H9 (cell line): ENCODE measurements at regions not wholly inside any gene's neighbourhood (a gene's known extent, or its start where the extent isn't known, plus 50 kb on each side); places are given as distances from the start of the nearest gene placed in this dataset.
A peak's percentile ranks its signal among the peaks of the same experiment; 100 is the strongest.

Experiments
- DNase-seq: peaks from one replicate; pipeline ENCODE4 v3.0.0-alpha.2; 2017
- H2AFZ ChIP-seq: one replicate; pipeline ENCODE4 v1.6.1; 2013; ENCODE audit warnings: mild to moderate bottlenecking, low read length, control low read depth, moderate library complexity
- H2AK5ac ChIP-seq: 2 replicates; pipeline ENCODE4 v1.6.1; 2013; ENCODE audit warnings: low read length, control low read depth, mixed read lengths; ENCODE audit not compliant: insufficient read length
- H2BK120ac ChIP-seq: one replicate; pipeline ENCODE4 v1.6.1; 2013; ENCODE audit warnings: low read depth, mild to moderate bottlenecking, low read length, control low read depth, inconsistent platforms; ENCODE audit not compliant: poor library complexity, severe bottlenecking
- H2BK12ac ChIP-seq: 2 replicates; pipeline ENCODE4 v1.6.1; 2013; ENCODE audit warnings: low read length, control low read depth, mixed read lengths, low read depth; ENCODE audit not compliant: insufficient read length
- H2BK15ac ChIP-seq: 2 replicates; pipeline ENCODE4 v1.6.1; 2013; ENCODE audit warnings: low read depth, low read length, control low read depth
- H2BK20ac ChIP-seq: one replicate; pipeline ENCODE4 v1.6.1; 2013; ENCODE audit warnings: low read depth, mild to moderate bottlenecking, low read length, control low read depth, inconsistent platforms; ENCODE audit not compliant: poor library complexity, severe bottlenecking
- H2BK5ac ChIP-seq: 2 replicates; pipeline ENCODE4 v1.6.1; 2013; ENCODE audit warnings: low read length, control low read depth, mixed read lengths; ENCODE audit not compliant: insufficient read length
- H3K14ac ChIP-seq: 2 replicates; pipeline ENCODE4 v1.6.1; 2013; ENCODE audit warnings: low read length, control low read depth; ENCODE audit not compliant: insufficient read depth
- H3K18ac ChIP-seq: 2 replicates; pipeline ENCODE4 v1.6.1; 2013; ENCODE audit warnings: low read depth, mild to moderate bottlenecking, mixed read lengths, low read length, control low read depth; ENCODE audit not compliant: insufficient read length
- H3K23ac ChIP-seq: 2 replicates; pipeline ENCODE4 v1.6.1; 2013; ENCODE audit warnings: low read length, control low read depth, mixed read lengths, low read depth; ENCODE audit not compliant: insufficient read length
- H3K23me2 ChIP-seq: 2 replicates; pipeline ENCODE4 v1.6.1; 2013; ENCODE audit warnings: low read depth, mild to moderate bottlenecking, mixed read lengths, low read length, control low read depth; ENCODE audit not compliant: insufficient read length, poor library complexity, severe bottlenecking
- H3K27ac ChIP-seq: 2 replicates; pipeline ENCODE4 v1.5.1; 2013; ENCODE audit warnings: low read length, control low read depth, mixed read lengths, low read depth; ENCODE audit not compliant: insufficient read length
- H3K27me3 ChIP-seq: 2 replicates; pipeline ENCODE4 v1.6.1; 2013; ENCODE audit warnings: low read length, control low read depth, inconsistent platforms; ENCODE audit not compliant: insufficient read depth
- H3K4ac ChIP-seq: 2 replicates; pipeline ENCODE4 v1.6.1; 2013; ENCODE audit warnings: low read depth, mild to moderate bottlenecking, control low read depth, inconsistent platforms, low read length, moderate library complexity
- H3K4me1 ChIP-seq: 2 replicates; pipeline ENCODE4 v1.6.1; 2013; ENCODE audit warnings: low read length, control low read depth, inconsistent platforms; ENCODE audit not compliant: insufficient read depth
- H3K4me2 ChIP-seq: 2 replicates; pipeline ENCODE4 v1.6.1; 2013; ENCODE audit warnings: low read length, control low read depth, mixed read lengths; ENCODE audit not compliant: insufficient read length, insufficient read depth
- H3K56ac ChIP-seq: 2 replicates; pipeline ENCODE4 v1.6.1; 2013; ENCODE audit warnings: low read depth, mild to moderate bottlenecking, mixed read lengths, low read length, control low read depth; ENCODE audit not compliant: insufficient read length
- H3K79me1 ChIP-seq: 2 replicates; pipeline ENCODE4 v1.6.1; 2013; ENCODE audit warnings: low read depth, mild to moderate bottlenecking, moderate library complexity, low read length, control low read depth, inconsistent platforms; ENCODE audit not compliant: insufficient read depth, poor library complexity, severe bottlenecking
- H3K79me2 ChIP-seq: 2 replicates; pipeline ENCODE4 v1.6.1; 2013; ENCODE audit warnings: low read length, control low read depth, inconsistent platforms; ENCODE audit not compliant: insufficient read depth
- H3K9ac ChIP-seq: 2 replicates; pipeline ENCODE4 v1.6.1; 2013; ENCODE audit warnings: low read length, control low read depth, mixed read lengths; ENCODE audit not compliant: insufficient read length; ENCODE audit errors: extremely low read depth
- H3K9me3 ChIP-seq: one replicate; pipeline ENCODE4 v1.6.1; 2013; ENCODE audit warnings: low read depth, low read length, inconsistent platforms; ENCODE audit not compliant: control insufficient read depth
- H3T11ph ChIP-seq: one replicate; pipeline ENCODE4 v1.6.1; 2013; ENCODE audit warnings: mild to moderate bottlenecking, low read length, control low read depth, inconsistent platforms
- H4K20me1 ChIP-seq: one replicate; pipeline ENCODE4 v1.6.1; 2013; ENCODE audit not compliant: control insufficient read depth, insufficient read length, insufficient read depth
- H4K5ac ChIP-seq: 2 replicates; pipeline ENCODE4 v1.6.1; 2013; ENCODE audit warnings: low read depth, mild to moderate bottlenecking, mixed read lengths, low read length, control low read depth; ENCODE audit not compliant: insufficient read length
- H4K8ac ChIP-seq: replicated peaks from 2 replicates; pipeline ENCODE4 v1.6.1; 2013; ENCODE audit warnings: low read length, control low read depth, mixed read lengths, low read depth; ENCODE audit not compliant: insufficient read length
- H4K91ac ChIP-seq: 2 replicates; pipeline ENCODE4 v1.6.1; 2013; ENCODE audit warnings: low read depth, mild to moderate bottlenecking, moderate library complexity, mixed read lengths, low read length, control low read depth; ENCODE audit not compliant: insufficient read length
- H3K27ac Mint-ChIP-seq, 3 experiments: 2 replicates in 2 of 3; 3 replicates in 1 of 3; pipeline ENCODE4 v1.8.0; 2020 to 2021; ENCODE audit warnings: mixed read lengths in 3 of 3, mild to moderate bottlenecking in 1 of 3, moderate library complexity in 1 of 3
- H3K27me3 Mint-ChIP-seq: 2 replicates; pipeline ENCODE4 v1.8.0; 2021; ENCODE audit warnings: low read depth, mild to moderate bottlenecking, moderate library complexity, mixed read lengths
- H3K36me3 Mint-ChIP-seq, 3 experiments: 2 replicates in 2 of 3; 3 replicates in 1 of 3; pipeline ENCODE4 v1.8.0; 2020 to 2021; ENCODE audit warnings: low read depth in 3 of 3, mixed read lengths in 3 of 3; ENCODE audit not compliant: insufficient read depth in 1 of 3
- H3K4me1 Mint-ChIP-seq, 2 experiments: 2 replicates each; pipeline ENCODE4 v1.8.0; 2020; ENCODE audit warnings: mixed read lengths in 2 of 2
- H3K4me3 Mint-ChIP-seq, 2 experiments: 2 replicates in 1 of 2; 3 replicates in 1 of 2; pipeline ENCODE4 v1.8.0; 2020 to 2021; ENCODE audit warnings: mild to moderate bottlenecking in 2 of 2, mixed read lengths in 2 of 2, moderate library complexity in 1 of 2
- H3K9me3 Mint-ChIP-seq, 2 experiments: 2 replicates in 1 of 2; 3 replicates in 1 of 2; pipeline ENCODE4 v1.8.0; 2020; ENCODE audit warnings: mild to moderate bottlenecking in 2 of 2, mixed read lengths in 2 of 2, moderate library complexity in 1 of 2
- CTCF ChIP-seq: fragments of 200-600 bp; sonication (generic); conservative IDR thresholded peaks from 3 replicates; pipeline ENCODE4 v1.8.0; 2021; ENCODE audit warnings: antibody characterized with exemption, mild to moderate bottlenecking
- WGBS: extraction: QIAGEN DNeasy Blood & Tissue Kit; methylation state at CpG from one replicate; pipeline ENCODE4 v1.1.7; 2013; ENCODE audit warnings: missing lambda C conversion rate, low lambda C conversion rate, mixed read lengths; ENCODE audit not compliant: insufficient read length; ENCODE audit errors: extremely low coverage; 5-methylcytosine and 5-hydroxymethylcytosine counted together

- Histone ChIP-seq H2BK120ac (no peak overlapping the region), H3K56ac (no peak overlapping the region), H2BK15ac (no peak overlapping the region), H4K91ac (no peak overlapping the region), H4K8ac (no peak overlapping the region), H3K9ac (no peak overlapping the region), H3K14ac (no peak overlapping the region), H3K4me1 (no peaks in the 10 kb centered on the region), H3K27ac (no peak overlapping the region), H3K79me2 (no peaks in the 10 kb centered on the region), H3K27me3 (no peaks in the 10 kb centered on the region), H2BK5ac (no peak overlapping the region), H2AFZ (no peak overlapping the region), H3K23me2 (no peaks in the 10 kb centered on the region), H3K9me3 (no peaks in the 10 kb centered on the region), H2BK12ac (no peak overlapping the region), H3K18ac (no peak overlapping the region), H4K5ac (no peak overlapping the region), H3K79me1 (no peaks in the 10 kb centered on the region), H4K20me1 (no peaks in the 10 kb centered on the region), H3K23ac (no peak overlapping the region), H3K4me2 (no peak overlapping the region), H3K4ac (no peak overlapping the region), H2AK5ac (no peak overlapping the region), H2BK20ac (no peak overlapping the region), H3T11ph (no peak overlapping the region)
- no peaks in the 10 kb centered on the region; the same call in 1 of the 2 replicates for H3K27me3 Mint-ChIP-seq
- TF ChIP-seq CTCF, result peak; percentile 50; the same call in 2 of the 3 replicates
- WGBS, result no CpG with 5 or more reads among the region's 4 CpGs
- DNase-seq, result peak; percentile 52
- no peaks in the 10 kb centered on the region; a peak in 1 of 4 replicates for H3K4me1 Mint-ChIP-seq
- H3K27ac Mint-ChIP-seq, result no peak overlapping the region
- no peak overlapping the region for H3K4me3 Mint-ChIP-seq
- peaks cover 0 to 8% of the 10 kb centered on the region in 2 experiments; a peak in 4 of 5 replicates for H3K9me3 Mint-ChIP-seq
- H3K36me3 Mint-ChIP-seq, result no peaks in the 10 kb centered on the region; a peak in 1 of 7 replicates
Observed at GRCh38 chr15:31953478-31953877, 76.8 kb upstream of the CHRNA7 start.
